ENCODE measurements at regions not wholly inside any gene's neighbourhood (a gene's known extent, or its start where the extent isn't known, plus 50 kb on each side); places are given as distances from the start of the nearest gene placed in this dataset.
A peak's percentile ranks its signal among the peaks of the same experiment; 100 is the strongest.

DNA sequence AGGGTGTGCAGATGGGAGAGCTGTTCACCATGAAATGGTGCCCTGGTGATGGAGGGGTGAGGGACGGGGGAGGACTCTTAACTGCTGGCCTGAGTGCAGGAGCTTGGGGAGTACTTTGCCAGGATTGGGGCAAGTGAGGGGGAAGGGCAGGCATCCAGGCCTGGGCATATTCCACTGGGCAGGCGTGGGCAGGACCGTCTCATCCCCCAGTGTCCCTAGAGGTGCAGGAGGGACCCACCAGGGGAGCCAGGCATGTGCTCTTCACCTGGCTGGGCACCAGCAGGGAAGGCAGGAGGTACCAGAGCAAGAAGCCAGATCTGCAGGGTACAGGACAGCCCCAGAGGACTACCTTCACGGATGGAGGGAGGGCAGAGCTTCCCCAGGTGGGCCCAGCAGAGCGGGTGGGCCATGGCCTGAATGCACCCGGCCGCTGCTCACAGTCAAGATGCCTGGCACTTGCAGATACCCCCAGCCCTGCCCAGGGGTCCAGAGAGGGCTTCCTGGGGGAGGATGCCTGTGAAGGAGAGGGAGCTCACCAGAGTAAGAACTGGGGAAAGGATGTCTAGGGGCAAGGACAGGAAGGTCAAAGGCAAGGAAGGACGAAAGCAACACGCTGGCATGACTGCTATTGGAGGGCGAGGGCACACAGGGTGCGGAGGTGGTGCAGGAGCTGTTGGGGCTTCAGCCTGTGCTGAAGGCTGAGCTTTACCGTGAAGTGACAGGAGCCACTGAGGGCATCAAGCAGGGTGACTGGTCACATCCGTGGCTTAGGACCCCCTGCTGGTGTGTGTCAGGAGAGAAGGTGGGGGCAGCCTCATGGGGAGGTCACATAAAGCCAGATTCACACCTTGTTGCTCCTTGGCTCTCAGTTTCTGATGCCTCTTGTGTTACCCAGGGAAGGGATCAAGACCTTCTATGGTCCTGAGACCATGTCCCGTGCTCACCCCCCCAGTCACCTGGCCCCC lies 68.2 kb upstream of the NKX1-1 start:
- no peak for DNase-seq

DNA sequence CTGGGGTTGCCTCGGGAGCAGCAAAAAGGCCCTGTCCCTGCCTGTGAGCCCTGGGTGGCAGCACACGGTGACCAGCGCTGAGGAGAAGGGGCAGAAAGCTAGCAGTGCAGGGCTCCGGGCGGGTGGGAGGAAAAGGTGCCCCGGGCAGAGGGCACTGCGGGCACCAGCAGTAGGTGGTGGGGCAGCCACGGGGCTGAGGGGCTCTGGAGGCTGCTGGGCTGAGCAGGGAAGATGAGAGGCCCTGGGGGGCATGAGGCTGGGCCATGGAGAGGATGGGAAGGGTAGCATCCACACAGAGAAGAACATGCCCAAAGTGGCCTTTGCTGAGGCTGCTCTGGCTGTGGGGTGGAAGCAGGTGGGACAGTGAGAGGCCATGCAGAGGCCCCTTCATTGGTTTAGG lies 67.5 kb upstream of the NKX1-1 start:
- DNase-seq: no peak

DNA sequence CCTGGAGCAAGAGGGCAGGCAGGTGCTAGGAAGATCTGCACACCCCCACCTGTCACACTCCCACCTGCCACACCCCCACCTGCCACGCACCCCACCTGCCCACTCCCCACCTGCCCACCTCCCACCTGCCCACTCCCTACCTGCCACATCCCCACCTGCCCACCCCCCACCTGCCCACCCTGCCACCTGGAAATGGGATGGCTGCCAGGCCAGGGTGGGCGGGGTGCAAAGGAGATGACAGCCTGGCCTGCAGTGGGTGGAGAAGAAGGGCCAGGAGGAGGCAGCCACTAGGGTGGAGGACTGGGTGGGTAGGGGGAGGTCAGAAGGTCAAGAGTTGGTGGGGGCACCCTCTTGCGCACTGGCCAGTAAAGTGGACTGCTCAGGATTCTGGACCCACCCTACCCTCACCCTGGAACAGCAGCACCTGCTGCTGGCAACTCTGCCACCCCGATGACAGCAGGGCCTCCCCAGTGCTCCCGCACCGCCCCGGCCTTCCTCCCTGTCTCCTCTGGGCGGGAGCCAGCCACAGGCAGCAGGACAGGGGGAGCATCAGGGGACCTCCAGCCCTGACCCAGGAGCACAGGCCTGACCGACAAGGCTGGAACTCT lies 66.8 kb upstream of the NKX1-1 start:
- DNase-seq: no peak

DNA sequence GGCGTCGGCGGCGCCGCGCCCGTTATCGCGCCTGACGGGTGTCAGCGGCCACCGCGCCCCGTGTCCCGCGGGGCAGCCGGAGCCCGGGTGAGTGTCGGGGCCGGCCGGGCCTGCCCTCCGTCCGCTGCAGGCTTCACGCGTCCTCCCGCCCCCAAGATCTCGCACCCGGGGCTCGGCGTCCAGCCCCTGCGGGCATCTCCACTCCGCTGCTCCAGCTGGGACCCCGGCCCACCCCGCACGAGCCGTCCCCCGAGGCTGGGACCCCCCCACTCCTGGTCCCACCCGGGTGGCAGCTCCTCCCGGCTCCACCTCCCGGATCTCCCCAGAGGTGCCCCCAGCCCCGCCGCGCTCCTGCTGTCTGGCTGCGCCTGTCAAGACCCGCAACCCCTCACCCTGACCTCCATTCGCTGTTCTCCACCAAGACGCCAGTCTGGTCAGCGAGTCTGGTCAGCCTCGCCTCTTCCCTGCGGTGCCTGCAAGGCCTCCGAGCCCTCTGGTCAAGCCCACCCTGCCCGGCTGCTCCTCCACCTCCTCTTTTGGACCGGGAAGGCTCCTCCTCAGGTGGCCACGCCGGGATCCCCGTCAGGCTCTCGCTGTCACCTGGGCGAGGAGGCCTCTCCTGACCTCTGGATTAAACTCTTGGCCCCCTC lies 66.0 kb upstream of the NKX1-1 start:
- DNase-seq: no peak

DNA sequence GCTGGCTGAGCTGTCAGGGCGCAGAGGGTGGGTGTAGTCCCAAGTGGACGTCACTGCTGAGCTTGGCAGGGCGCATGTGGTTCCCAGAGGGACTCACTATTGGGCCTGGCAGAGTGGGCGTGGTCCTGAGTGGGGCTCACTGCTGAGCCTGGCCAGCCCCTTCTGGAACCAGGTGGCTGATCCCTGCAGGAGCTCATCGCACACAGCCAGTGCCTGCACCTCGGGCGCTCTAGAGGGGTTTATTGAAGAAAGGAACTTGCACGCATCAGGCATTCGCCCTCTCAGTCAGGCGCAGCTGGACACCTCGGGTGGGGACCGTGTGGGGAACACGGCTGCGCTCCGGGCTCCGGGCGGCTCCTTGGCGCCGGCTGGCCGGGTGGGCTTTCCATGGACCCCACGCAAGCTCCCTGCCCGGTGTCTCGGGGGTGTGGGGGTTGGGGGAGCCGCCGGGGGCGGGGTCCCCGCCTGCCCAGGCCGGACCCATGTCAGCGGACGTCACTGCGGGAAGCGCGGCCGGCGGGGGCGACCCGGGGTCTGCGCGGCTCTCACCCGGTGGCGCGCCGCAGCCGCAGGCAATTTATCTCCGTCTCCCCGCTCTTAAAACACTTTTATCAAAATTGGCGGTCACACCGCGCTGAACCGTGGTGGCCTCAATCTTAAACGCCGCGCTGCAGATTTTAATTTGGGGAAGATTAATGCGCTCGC lies 65.4 kb upstream of the NKX1-1 start:
- no peak for DNase-seq

DNA sequence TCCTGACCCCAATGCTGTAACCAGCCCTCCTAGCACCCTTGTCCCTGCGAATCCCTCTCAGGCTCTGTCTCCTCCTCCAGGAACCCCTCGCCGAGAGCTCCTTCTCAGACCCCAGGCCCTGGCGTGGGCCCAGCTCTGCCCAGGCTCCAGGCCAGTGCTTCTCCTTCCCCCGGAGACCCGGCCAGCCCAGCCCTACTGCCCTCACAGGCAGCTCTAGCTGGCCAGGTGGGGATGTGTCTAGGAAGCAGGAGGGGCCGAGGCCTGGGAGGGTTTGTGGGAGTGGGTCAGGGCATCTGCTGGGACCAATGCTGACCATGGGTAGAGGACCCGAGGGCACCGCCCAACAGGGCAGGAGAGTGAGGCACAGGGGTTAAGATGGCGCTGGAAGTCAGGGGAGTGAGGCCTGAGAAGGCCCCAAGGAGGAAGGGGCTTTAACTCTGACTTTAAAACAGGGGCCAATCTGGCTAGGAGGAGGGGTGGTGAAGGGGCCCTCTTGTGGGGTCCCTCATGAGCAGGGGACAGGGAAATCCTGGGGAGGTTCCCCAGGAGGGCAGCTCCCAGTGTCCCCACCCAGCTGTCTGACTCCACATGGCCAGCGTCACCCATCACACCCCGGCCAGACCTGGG lies 64.7 kb upstream of the NKX1-1 start:
- no peak for DNase-seq

DNA sequence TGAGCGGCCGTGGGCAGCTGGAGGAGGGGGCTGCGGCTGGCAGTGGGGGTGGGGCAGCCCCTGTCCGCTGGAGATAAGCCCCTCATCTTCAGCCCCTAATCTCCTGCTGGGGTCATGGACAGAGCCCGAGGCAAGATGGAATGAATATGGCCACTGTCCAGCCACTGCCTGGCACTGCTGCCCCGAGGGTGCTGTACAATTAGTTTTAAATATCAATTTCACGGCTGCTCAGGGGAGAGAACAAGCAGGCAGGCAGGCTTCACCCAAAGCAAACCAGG lies 64.1 kb upstream of the NKX1-1 start:
- DNase-seq: no peak

DNA sequence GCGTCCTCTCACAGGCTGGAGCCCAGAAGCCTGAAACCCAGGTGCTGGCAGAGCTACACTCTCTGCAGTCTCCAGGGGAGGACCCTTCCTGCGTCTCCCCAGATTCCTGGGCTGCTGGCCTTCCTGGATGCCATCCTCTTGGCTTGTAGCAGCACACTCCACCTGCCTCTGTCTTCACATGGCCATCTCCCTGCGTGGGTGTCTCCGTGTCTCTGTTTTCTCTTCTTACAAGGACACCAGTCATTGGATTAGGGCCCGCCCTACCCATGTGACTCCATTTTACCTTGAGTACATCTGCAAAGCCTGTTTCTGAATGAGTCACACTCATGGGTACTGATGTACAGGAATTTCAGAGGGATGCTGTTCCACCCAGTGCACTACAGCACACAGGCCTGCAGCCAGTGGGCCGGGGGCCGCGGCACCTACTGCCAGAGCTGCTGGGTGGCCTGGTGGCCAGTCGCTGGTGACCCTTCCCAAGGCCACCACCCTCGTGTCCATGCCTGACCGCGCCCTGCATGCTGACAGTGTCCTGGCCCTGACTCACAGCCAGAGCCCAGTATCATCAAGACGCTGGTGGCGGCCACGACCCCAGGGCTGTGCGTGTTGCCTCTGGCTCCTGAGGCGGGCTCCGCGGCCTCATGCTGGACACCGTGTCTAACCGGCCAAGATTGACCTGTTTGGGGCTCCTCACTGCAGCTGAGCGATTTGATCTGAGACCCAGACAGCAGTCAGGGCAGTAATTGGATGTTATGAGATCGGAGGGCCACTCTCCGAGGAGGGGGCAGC lies 63.6 kb upstream of the NKX1-1 start:
- DNase-seq: no peak

DNA sequence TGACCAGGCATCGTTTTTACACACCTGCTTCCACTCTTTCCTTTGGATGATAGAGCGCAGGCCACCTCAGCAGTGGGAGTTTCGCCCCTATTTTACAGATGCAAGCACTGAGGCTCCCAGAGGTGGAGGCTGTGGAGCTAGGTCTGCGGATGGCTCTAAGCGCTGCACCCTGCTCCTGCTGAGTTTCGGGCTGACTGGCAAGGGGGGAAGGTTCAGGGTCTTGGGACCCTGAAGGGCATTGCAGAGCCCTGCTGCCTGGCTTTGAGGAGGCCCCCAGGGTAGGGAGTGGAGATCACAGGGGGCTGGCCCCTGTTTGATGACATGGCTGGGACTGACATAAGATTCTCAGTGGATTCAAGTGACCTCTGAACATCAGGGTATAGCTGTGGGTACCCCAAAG lies 62.8 kb upstream of the NKX1-1 start:
- DNase-seq: no peak

DNA sequence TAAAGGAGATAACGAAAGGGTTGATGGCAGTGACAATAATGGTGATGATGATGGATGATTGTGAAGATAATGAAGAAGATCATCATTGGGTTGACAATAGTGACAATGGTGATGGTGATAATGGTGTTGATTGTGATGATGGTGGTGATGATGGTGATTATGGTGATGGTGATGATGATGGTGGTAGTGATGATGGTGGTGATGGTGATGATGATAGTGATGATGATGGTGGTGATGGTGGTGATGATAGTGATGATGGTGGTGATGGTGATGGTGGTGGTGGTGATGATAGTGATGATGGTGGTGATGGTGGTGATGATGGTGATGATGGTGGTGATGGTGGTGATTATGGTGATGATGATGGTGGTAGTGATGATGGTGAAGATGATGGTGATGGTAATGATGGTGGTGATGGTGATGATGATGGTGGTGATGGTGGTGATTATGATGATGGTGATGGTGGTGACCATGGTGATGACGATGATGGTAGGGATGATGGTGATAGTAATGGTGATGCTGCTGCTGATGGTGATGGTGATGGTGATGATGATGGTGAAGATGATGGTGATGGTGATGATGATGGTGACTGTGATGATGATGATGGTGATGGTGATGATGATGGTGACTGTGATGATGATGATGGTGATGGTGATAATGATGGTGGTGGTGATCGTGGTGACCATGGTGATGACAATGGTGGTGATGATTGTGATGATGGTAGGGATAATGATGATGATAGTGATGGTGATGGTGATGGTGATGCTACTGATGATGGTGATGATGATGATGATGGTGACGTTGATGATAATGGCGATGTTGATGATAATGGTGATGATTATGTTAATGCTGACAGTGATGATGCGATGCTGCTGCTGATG lies 61.6 kb upstream of the NKX1-1 start:
- no peak for DNase-seq

DNA sequence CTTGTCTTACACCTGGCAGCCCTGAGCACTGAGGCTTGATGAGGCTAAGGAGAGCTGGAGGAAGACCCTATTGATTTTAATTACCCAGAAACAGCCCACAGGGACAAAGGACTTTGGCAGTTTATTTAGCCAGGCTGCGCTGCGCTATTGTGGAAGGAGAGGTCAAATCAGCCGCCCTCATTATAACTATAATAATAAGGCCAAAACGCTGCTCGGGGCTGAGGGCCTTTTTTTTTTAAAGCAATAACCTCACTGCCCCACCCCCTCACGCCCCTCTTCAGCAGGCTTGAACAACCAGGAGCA lies 60.6 kb upstream of the NKX1-1 start:
- DNase-seq: no peak

DNA sequence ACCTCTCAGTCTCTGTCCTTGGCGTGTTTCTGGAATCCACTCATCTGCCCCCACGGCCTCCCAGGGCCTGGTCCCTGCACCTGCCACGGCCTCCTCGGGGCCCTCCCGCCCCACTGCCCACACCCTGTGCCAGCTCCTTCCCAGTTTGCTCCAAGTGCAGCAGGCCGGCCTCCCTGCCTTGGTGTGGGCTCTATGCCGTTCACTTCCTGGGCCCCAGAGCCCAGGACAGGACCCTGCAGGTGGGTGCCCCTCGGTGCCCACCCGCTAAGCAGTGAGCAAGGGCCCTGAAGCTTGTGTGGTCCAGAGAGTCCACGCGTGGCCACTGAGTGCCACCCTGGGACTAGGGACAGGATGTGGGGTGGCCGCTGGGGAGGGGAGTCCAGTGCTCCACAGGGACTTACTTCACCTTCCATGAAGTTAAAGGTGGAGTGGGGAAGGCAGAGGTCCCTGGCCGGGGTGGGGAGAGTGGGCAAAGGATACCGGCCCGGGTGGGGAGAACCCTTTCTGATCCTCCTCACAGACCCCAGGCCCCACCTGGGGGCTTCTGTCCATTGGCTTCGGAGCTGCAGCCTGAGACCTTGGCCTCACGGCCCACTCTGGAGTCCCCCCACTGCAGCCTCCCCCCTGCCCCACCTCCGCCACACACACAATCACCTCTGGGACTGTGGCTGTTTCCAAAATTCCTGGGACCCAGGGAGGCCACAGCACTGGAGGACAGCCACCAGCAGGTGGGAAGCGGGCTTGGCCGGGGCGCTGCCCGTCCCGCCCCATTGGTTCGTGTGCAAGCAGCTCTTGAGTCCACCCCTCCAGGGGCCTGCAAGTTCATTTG lies 60.0 kb upstream of the NKX1-1 start:
- no peak for DNase-seq

DNA sequence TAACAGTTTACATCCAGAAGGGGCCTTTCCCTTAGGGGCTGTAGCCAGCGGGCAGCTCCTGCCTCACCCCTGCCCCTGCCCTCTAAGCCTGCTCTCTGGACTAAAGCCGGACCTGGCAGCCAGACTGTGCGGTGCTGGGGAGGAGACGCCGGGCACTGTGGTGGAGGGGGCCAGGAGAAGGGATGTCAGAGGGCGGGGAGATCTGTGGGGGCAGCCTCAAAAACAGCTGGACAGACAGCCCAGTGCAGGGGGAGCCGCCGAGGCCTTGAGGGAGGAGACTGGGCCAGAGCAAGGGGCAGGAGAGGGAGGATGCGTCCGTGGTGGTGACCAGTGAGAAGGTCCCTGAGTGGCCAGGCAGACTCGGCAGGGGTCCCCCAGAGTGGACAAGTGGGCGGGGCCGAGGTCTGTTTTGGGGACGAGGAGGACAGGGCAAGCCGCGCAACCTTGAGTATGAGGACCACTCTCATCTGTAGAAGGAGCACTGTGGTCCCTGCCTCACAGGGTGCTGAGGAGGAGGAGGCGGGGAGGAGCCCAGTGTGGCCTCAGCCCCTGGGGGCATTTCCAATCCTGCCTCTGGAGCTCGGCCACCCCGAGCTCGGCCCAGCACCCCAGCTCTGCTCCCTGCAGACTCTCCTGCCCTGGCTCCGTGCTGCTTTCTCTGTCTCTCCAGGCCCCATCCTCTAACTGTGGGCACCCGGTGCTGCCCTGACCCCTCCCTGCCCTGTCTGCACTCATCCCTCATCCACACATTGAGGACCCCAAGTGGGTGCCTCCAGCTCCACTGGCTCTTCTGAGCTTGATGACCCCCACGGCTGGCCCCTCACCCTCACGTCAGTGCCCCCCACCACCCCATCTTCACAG lies 59.2 kb upstream of the NKX1-1 start:
- DNase-seq: peak; percentile 35

DNA sequence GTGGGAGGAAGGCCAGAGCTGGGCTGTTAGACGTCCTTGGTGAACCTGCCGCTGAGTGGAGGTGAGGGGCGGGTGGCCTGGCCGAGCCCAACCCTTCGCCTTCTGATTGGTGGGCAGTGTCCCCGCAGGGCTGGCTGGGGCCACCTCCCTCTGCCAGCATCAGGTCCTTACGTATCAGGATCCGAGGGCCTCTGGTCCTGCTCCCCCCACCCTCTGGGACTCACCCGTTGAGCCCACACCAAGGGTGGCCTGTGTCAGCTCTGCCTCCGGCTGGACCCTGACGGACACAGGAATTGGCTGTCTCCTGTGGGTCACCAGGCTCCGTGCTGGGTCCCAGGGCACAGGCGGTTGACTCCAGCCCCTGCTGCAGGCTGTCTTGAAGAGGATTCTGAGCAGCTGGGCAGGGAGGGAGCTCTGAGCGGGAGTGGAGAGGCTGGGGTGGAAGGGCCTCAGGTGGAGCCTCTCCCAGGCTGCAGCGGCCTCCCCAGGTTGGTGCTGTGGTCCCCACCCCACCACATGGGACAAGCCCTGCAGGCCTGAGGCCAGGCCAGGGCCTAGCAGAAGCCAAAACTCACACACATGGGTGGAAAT lies 58.4 kb upstream of the NKX1-1 start:
- DNase-seq: peak; percentile 35

DNA sequence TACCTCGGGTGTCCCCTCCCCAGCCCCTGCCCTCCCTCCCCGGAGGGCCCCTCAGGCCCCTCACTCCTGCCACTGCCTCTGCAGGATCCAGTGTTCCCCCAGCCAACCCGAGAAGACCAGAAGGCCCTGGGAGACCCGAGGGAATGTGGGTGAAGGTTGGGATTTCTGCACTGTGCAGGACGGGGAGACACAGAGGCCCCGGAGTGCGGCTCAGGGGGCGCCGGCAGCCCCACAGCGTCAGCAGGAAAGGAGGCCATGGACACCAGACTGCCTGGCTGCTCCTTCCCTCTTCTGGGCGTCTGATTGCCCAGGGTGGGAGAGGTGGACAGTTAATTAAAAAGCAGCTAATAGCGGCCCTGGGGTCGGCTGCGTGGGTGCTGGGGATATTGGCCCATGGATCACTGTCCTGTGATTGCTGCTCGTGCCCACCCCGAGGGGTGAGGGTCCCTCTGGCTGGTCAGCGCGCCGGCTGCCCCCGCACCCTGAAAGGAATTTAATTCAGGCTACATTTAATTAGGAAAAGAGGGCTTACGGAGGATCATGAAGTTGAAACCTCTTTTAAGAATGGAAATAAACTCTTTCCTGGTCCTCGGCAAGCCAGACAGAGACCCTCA lies 57.8 kb upstream of the NKX1-1 start:
- DNase-seq: no peak

DNA sequence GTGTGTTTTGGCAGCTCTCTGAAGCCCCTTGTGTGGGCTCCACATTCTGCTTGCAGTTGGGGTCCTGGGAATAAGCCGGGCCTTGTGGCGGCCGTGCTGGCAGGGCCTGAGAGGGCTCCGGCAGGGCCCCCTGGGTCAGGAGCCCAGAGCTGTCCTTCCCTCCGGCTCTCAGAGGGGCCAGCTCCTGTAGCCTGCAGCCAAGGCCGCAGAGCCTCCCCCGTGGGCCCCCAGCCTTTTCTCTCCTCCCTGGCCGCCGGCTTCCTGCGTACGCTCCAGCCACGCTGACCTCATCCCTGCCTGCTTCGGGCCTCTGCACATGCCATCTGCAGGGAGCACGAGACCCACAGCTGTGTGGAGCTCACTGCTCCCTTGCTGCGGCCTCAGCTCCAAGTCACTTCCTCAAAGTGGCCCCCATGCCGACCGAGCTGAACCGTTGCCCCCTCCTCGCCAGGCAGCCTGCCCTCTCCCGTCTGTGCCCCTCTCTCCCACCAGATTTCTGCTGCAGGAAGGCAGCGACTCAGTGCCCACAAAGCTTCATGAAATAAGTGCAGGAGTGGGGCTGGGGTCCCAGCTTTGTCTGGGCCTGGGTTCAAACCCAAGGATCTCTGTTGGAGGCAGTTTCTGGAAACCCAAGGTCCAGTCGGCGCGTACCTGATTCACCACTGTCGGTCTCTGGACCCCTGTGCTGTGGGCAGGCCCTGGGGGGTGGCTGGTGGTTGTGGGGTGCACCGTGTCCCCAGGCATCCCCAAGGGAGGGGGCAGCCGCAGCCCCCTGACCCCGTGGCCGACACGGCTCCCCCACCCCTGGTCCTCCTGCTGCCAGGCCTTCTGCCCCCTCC lies 57.1 kb upstream of the NKX1-1 start:
- DNase-seq: no peak

DNA sequence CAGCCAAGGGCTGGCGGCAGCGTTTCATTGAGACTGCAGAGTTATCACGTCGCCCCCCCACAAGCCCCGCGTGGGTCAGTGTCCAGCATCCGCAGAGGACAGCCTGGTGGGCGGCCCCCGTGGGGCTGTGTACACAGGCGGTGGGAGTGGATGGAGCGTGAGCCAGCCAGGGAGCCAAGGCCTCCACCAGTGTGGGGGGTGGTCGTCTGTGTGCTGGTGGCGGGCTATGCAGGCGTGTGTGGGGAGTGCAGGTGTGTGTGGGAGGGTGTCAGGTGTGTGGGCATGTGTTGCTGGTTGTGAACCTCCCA lies 56.5 kb upstream of the NKX1-1 start:
- no peak for DNase-seq

Measured in activated CD8-positive, alpha-beta memory T cell treated with anti-CD3 and anti-CD28 coated beads, Interleukin-2, amount 50 U/mL, for 48 hours (primary cell).